ENCODE measurements at regions not wholly inside any gene's neighbourhood (a gene's known extent, or its start where the extent isn't known, plus 50 kb on each side); places are given as distances from the start of the nearest gene placed in this dataset.

GRCh38 chr16:35398180-35398579 is 1938.8 kb downstream of the TP53TG3F start:
- DNase-seq (ENCODE audit: low spot score) = no peak
- no peak for TF ChIP-seq CTCF (conservative IDR thresholded peaks at IDR 0.05; ENCODE audit: low read depth)
- ChIA-PET CTCF (no interaction called here), POLR2A (ENCODE audit: low non-redundant PET) (no interaction called here)
- no peak overlapping the region for H3K27ac ChIP-seq

DNA sequence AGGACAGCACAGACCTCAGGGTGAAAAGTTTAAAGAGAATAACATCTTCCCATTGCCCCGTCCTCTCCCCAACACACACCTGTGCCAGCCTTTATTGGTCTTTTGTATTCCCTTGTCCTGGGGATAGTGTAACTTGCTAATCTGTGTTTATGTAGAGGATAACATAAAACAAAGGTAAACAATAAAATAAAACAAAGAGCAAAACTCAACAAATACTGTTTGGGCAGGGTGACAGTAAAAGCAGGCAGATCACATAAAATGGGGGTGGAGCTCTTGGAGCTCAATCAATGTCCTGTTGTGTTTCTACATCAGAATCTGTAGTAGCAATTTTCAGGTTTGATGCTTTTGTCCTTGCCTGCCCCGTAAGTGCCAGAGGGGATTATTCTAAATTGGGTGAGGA is 1939.7 kb downstream of the TP53TG3F start:
- CTCF ChIA-PET = no interaction called here
- DNase-seq (ENCODE audit: low spot score) = no peak
- no peak for TF ChIP-seq CTCF (conservative IDR thresholded peaks at IDR 0.05; ENCODE audit: low read depth)
- no peak overlapping the region for H3K27ac ChIP-seq
- POLR2A ChIA-PET (ENCODE audit: low non-redundant PET) = no interaction called here

DNA sequence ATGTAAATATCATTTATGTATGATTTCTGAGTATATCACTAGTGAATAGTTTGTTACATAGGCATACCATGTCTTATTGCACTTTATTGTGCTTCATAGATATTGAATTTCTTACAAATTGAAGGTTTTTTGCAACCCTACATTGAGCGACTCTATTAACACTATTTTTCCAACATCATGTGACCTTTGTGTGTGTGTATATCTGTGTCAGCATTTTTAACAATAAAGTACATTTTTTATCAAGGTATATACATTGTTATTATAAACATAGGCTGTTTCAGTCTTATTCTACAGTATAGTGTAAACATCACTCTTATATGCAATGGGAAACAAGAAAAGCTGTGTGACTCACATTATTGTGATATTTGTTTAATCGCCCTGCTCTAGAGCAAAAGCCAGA is 1944.9 kb downstream of the TP53TG3F start:
- no peak overlapping the region for H3K27ac ChIP-seq
- DNase-seq (ENCODE audit: low spot score) = no peak
- ChIA-PET POLR2A (ENCODE audit: low non-redundant PET) (no interaction called here), CTCF (no interaction called here)
- TF ChIP-seq CTCF (conservative IDR thresholded peaks at IDR 0.05; ENCODE audit: low read depth) = no peak

DNA sequence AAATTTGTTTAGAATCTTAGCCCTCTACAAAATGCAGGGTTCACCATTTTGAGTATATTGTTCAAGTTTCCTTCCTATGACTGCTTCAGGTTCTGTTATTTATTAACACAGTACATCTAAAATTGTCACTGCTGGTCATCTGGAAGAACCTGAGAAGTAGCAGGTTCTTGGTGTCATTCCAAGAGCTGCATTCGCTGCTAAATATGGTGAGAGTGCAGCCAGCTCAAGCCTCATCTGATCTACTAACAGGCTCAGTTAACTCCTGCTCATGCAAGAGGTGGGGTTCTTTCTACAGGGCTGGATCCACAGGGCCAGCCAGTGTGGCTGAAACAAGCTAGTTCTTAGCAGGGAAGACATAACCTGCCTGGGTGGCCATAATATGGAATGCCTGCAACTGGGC is 1946.1 kb downstream of the TP53TG3F start:
- H3K27ac ChIP-seq = no peak overlapping the region
- TF ChIP-seq CTCF (conservative IDR thresholded peaks at IDR 0.05; ENCODE audit: low read depth) = no peak
- POLR2A ChIA-PET (ENCODE audit: low non-redundant PET) = no interaction called here
- CTCF ChIA-PET = no interaction called here
- DNase-seq (ENCODE audit: low spot score) = no peak

DNA sequence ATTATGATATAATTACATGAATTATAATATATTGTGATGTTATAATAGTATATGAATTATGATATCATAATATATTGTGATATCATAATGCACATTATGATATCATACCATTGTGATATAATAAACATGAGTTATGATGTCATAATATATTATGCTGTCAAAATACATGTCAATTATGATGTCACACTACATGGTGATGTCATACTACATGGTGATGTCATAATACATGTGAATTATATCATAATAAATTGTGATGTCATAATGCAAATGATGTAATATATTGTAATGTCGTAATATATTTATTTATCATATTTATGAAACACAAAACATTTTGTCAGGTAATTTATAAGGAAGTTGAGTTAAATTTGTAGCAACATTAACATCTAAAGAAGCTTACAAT is 1950.1 kb downstream of the TP53TG3F start:
- no peak overlapping the region for H3K27ac ChIP-seq
- TF ChIP-seq CTCF (conservative IDR thresholded peaks at IDR 0.05; ENCODE audit: low read depth) = no peak
- ChIA-PET CTCF (no interaction called here), POLR2A (ENCODE audit: low non-redundant PET) (no interaction called here)
- no peak for DNase-seq (ENCODE audit: low spot score)

DNA sequence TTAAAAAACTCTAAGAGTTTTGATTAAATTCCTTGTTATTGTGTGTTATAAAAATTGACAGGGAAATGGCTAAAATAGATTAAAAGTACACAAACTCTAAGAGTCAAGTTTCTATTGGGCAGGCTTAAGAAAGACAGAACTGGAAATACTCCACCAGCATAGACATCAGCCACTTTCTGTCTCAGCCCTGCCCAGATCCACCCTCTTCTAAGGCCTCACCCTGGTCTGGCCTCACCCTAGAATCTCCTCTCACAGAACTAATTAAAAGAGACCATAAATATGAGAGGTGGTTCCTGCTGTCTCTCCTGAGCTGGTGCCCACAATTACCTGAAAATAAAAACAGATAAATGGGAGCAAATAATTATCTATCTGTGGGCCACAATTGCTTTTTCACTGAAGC is 1951.0 kb downstream of the TP53TG3F start:
- no peak for DNase-seq (ENCODE audit: low spot score)
- no peak overlapping the region for H3K27ac ChIP-seq
- ChIA-PET POLR2A (ENCODE audit: low non-redundant PET) (no interaction called here), CTCF (interaction anchor here (0.7 kb wide), 1 partner anchor 42 kb away, joined by 4 read pairs; no protein-coding TSS in a partner anchor)
- no peak for TF ChIP-seq CTCF (conservative IDR thresholded peaks at IDR 0.05; ENCODE audit: low read depth)

GRCh38 chr16:35411156-35411555 is 1951.7 kb downstream of the TP53TG3F start:
- no peak for TF ChIP-seq CTCF (conservative IDR thresholded peaks at IDR 0.05; ENCODE audit: low read depth)
- no peak overlapping the region for H3K27ac ChIP-seq
- POLR2A ChIA-PET (ENCODE audit: low non-redundant PET) = no interaction called here
- DNase-seq (ENCODE audit: low spot score) = no peak
- CTCF ChIA-PET = no interaction called here

All from RWPE1 (cell line).